DOHH2 (cell line): ENCODE measurements at regions not wholly inside any gene's neighbourhood (a gene's known extent, or its start where the extent isn't known, plus 50 kb on each side); places are given as distances from the start of the nearest gene placed in this dataset.

Experiments
- EZH2phosphoT487 ChIP-seq: fragments of 200-600 bp; sonication (generic); IDR thresholded peaks from 2 replicates; pipeline ENCODE4 v1.6.1; 2017; ENCODE audit warnings: borderline replicate concordance, mild to moderate bottlenecking, antibody characterized with exemption, low read length, moderate library complexity, mixed read lengths
- TF ChIP-seq, protein P1 (sequence below): fragments of 200-600 bp; sonication (generic); IDR thresholded peaks from one replicate; pipeline ENCODE4 v1.5.1; 2014; ENCODE audit warnings: antibody characterized with exemption, mild to moderate bottlenecking, low read depth, low read length; ENCODE audit not compliant: poor library complexity, severe bottlenecking

DNA sequence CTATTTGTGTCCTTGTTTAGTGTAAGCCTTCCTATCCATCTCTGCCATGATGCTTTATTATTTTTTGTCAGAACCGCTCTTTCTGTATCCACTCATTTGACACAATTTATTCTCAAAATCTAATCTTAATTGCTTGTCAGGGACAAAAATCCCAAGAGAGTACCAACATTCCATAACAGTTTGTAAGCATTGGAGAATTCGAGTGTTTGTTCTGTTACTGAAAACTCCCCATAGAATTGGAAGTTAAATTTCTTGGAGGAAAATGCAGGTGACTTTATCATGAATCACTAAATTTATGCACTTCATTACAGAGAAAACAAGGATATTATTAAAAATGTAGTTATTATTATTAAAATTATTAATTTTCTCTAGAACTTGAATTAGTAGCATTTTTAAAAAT lies 1986.1 kb downstream of the ARAP2 start:
- TF ChIP-seq, protein P1, sequence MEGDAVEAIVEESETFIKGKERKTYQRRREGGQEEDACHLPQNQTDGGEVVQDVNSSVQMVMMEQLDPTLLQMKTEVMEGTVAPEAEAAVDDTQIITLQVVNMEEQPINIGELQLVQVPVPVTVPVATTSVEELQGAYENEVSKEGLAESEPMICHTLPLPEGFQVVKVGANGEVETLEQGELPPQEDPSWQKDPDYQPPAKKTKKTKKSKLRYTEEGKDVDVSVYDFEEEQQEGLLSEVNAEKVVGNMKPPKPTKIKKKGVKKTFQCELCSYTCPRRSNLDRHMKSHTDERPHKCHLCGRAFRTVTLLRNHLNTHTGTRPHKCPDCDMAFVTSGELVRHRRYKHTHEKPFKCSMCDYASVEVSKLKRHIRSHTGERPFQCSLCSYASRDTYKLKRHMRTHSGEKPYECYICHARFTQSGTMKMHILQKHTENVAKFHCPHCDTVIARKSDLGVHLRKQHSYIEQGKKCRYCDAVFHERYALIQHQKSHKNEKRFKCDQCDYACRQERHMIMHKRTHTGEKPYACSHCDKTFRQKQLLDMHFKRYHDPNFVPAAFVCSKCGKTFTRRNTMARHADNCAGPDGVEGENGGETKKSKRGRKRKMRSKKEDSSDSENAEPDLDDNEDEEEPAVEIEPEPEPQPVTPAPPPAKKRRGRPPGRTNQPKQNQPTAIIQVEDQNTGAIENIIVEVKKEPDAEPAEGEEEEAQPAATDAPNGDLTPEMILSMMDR = no peak
- no peak for TF ChIP-seq EZH2phosphoT487
